ENCODE measurements at regions not wholly inside any gene's neighbourhood (a gene's known extent, or its start where the extent isn't known, plus 50 kb on each side); places are given as distances from the start of the nearest gene placed in this dataset.
"Not testable (repeated sequence)": the region's sequence is repeated elsewhere in the genome, so short reads cannot be mapped to it uniquely, and the experiment has no call there.

- TF ChIP-seq EZH2 (IDR thresholded peaks at IDR 0.05; ENCODE audit: insufficient read depth, low read length) = no peak
- no peak for TF ChIP-seq CTCF (IDR thresholded peaks at IDR 0.05; ENCODE audit: insufficient read depth, low read depth, low read length)
- Mint-ChIP-seq H3K36me3 (ENCODE audit: low read depth, unreplicated experiment) (no peaks in the 10 kb centered on the region), H3K27me3 (ENCODE audit: low read depth, unreplicated experiment) (no peaks in the 10 kb centered on the region), H3K4me1 (ENCODE audit: low read depth, unreplicated experiment) (peaks cover 9% of the 10 kb centered on the region), H3K27ac (ENCODE audit: unreplicated experiment) (no peak overlapping the region), H3K4me3 (ENCODE audit: unreplicated experiment) (no peak overlapping the region), H3K9me3 (ENCODE audit: unreplicated experiment) (no peaks in the 10 kb centered on the region)
- Histone ChIP-seq H2AFZ (ENCODE audit: low read depth, low read length) (no peak overlapping the region), H3K4me1 (ENCODE audit: insufficient read depth, low read length) (no peaks in the 10 kb centered on the region), H3K9ac (ENCODE audit: low read length) (no peak overlapping the region), H3K27me3 (ENCODE audit: insufficient read depth, low read length) (peaks cover 3% of the 10 kb centered on the region), H3K27ac (ENCODE audit: low read depth, low read length) (no peak overlapping the region), H4K20me1 (ENCODE audit: insufficient read depth, low read length) (no peaks in the 10 kb centered on the region), H3K36me3 (ENCODE audit: insufficient read depth, low read length) (no peaks in the 10 kb centered on the region), H3K4me2 (ENCODE audit: low read length) (no peak overlapping the region), H3K4me3 (ENCODE audit: insufficient read depth, low read depth, low read length) (no peak overlapping the region), H3K79me2 (ENCODE audit: insufficient read depth, low read length) (no peaks in the 10 kb centered on the region), H3K9me3 (ENCODE audit: insufficient read depth, low read depth, low read length) (no peaks in the 10 kb centered on the region)
- FAIRE-seq (no peak), DNase-seq (ENCODE audit: low read depth) (no peak)
These were observed 133.4 kb upstream of the UBE3A start for GRCh38 chr15:25572191-25572590.

DNA sequence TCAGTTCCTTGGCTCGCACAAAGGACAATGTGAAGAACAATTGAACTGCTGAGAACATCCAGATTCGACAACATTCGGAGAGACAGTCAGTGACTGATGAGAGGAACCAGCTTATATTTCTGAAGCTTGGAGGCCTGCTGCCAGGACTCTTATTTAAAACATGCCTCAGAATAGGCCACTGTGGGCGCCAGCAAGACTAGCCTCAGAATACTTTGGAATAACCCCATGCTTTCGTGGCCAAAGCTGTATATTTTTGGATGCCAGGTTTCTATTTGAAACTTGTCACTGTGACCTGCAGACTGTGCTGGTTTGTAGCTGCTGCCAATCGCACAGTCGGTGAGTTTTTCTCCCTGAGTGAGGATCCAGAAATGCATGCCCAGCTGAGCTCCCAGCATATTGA, 129.9 kb upstream of the UBE3A start:
- no peak overlapping the region for H2AFZ ChIP-seq (ENCODE audit: low read depth, low read length)
- H3K36me3 ChIP-seq (ENCODE audit: insufficient read depth, low read length) = no peaks in the 10 kb centered on the region
- no peaks in the 10 kb centered on the region for H4K20me1 ChIP-seq (ENCODE audit: insufficient read depth, low read length)
- TF ChIP-seq EZH2 (IDR thresholded peaks at IDR 0.05; ENCODE audit: insufficient read depth, low read length) = no peak
- TF ChIP-seq CTCF (IDR thresholded peaks at IDR 0.05; ENCODE audit: insufficient read depth, low read depth, low read length) = no peak
- H3K79me2 ChIP-seq (ENCODE audit: insufficient read depth, low read length) = no peaks in the 10 kb centered on the region
- no peaks in the 10 kb centered on the region for H3K36me3 Mint-ChIP-seq (ENCODE audit: low read depth, unreplicated experiment)
- peak; percentile 4 for DNase-seq (ENCODE audit: low read depth)
- H3K9me3 Mint-ChIP-seq (ENCODE audit: unreplicated experiment) = peaks cover 5% of the 10 kb centered on the region
- H3K4me3 ChIP-seq (ENCODE audit: insufficient read depth, low read depth, low read length) = no peak overlapping the region
- H3K9ac ChIP-seq (ENCODE audit: low read length) = no peak overlapping the region
- H3K27me3 Mint-ChIP-seq (ENCODE audit: low read depth, unreplicated experiment) = no peaks in the 10 kb centered on the region
- no peak overlapping the region for H3K4me2 ChIP-seq (ENCODE audit: low read length)
- H3K27ac Mint-ChIP-seq (ENCODE audit: unreplicated experiment) = no peak overlapping the region
- H3K27me3 ChIP-seq (ENCODE audit: insufficient read depth, low read length) = no peaks in the 10 kb centered on the region
- H3K4me1 ChIP-seq (ENCODE audit: insufficient read depth, low read length) = no peaks in the 10 kb centered on the region
- FAIRE-seq = no peak
- no peak overlapping the region for H3K27ac ChIP-seq (ENCODE audit: low read depth, low read length)
- H3K4me3 Mint-ChIP-seq (ENCODE audit: unreplicated experiment) = no peak overlapping the region
- no peaks in the 10 kb centered on the region for H3K9me3 ChIP-seq (ENCODE audit: insufficient read depth, low read depth, low read length)
- peaks cover 9% of the 10 kb centered on the region for H3K4me1 Mint-ChIP-seq (ENCODE audit: low read depth, unreplicated experiment)

GRCh38 chr15:25566545-25566944, 127.7 kb upstream of the UBE3A start:
- H3K27me3 ChIP-seq (ENCODE audit: insufficient read depth, low read length); H3K9me3 ChIP-seq (ENCODE audit: insufficient read depth, low read depth, low read length); H3K9me3 Mint-ChIP-seq (ENCODE audit: unreplicated experiment); H3K79me2 ChIP-seq (ENCODE audit: insufficient read depth, low read length); H3K27ac ChIP-seq (ENCODE audit: low read depth, low read length); H3K36me3 ChIP-seq (ENCODE audit: insufficient read depth, low read length); H3K9ac ChIP-seq (ENCODE audit: low read length); DNase-seq (ENCODE audit: low read depth); H3K27me3 Mint-ChIP-seq (ENCODE audit: low read depth, unreplicated experiment); H2AFZ ChIP-seq (ENCODE audit: low read depth, low read length); H3K4me1 ChIP-seq (ENCODE audit: insufficient read depth, low read length); H3K36me3 Mint-ChIP-seq (ENCODE audit: low read depth, unreplicated experiment); H3K27ac Mint-ChIP-seq (ENCODE audit: unreplicated experiment); H3K4me3 ChIP-seq (ENCODE audit: insufficient read depth, low read depth, low read length); H4K20me1 ChIP-seq (ENCODE audit: insufficient read depth, low read length); FAIRE-seq; H3K4me1 Mint-ChIP-seq (ENCODE audit: low read depth, unreplicated experiment); H3K4me3 Mint-ChIP-seq (ENCODE audit: unreplicated experiment); H3K4me2 ChIP-seq (ENCODE audit: low read length): not testable (repeated sequence)

Data from astrocyte (in vitro differentiated cells and primary cell).